ENCODE measurements at regions not wholly inside any gene's neighbourhood (a gene's known extent, or its start where the extent isn't known, plus 50 kb on each side); places are given as distances from the start of the nearest gene placed in this dataset.

- intact Hi-C loops (cut with micrococcal nuclease): no loop called here
- Histone ChIP-seq H3K27me3 (ENCODE audit: control insufficient read depth in 2 of 2, insufficient read depth in 2 of 2, low read length in 2 of 2) (no peaks in the 10 kb centered on the region), H3K9ac (ENCODE audit: insufficient read depth, low read length, poor library complexity, severe bottlenecking) (no peak overlapping the region), H3K4me1 (ENCODE audit: control insufficient read depth in 1 of 2, insufficient read depth in 2 of 2, low read length in 2 of 2) (no peaks in the 10 kb centered on the region), H2AFZ (ENCODE audit: insufficient read depth, low read depth, low read length, poor library complexity, severe bottlenecking) (no peak overlapping the region), H3K4me3 (replicated peaks in 1 of 3; ENCODE audit: low read depth in 2 of 3, low read length in 3 of 3) (no peak overlapping the region), H4K20me1 (ENCODE audit: insufficient read depth, low read length) (no peaks in the 10 kb centered on the region), H3K9me3 (replicated peaks in 1 of 2; ENCODE audit: control insufficient read depth in 1 of 2, insufficient read depth in 1 of 2, low read length in 2 of 2) (peaks cover 0 to 4% of the 10 kb centered on the region in 2 donors), H3K36me3 (replicated peaks in 1 of 2; ENCODE audit: control insufficient read depth in 1 of 2, insufficient read depth in 2 of 2, low read length in 2 of 2) (no peaks in the 10 kb centered on the region), H3K27ac (ENCODE audit: low read depth in 1 of 2, low read length in 2 of 2) (no peak overlapping the region), H3K4me2 (replicated peaks; ENCODE audit: extremely low read depth, low read length, poor library complexity, severe bottlenecking) (no peak overlapping the region), H3K79me2 (ENCODE audit: insufficient read depth, low read length) (no peaks in the 10 kb centered on the region)
- WGBS (ENCODE audit: insufficient coverage): 67% methylated on average over 1 of the region's 4 CpGs
- Mint-ChIP-seq H3K9me3 (peaks cover 0 to 5% (median 0%) of the 10 kb centered on the region in 7 donors), H3K27ac (peak overlapping the region in 1 of 7 donors; percentile 28), H3K4me1 (peaks cover 4% of the 10 kb centered on the region), H3K27me3 (ENCODE audit: low read depth in 3 of 3) (no peaks in the 10 kb centered on the region), H3K4me3 (no peak overlapping the region), H3K36me3 (no peaks in the 10 kb centered on the region)
- TF ChIP-seq, protein P1, sequence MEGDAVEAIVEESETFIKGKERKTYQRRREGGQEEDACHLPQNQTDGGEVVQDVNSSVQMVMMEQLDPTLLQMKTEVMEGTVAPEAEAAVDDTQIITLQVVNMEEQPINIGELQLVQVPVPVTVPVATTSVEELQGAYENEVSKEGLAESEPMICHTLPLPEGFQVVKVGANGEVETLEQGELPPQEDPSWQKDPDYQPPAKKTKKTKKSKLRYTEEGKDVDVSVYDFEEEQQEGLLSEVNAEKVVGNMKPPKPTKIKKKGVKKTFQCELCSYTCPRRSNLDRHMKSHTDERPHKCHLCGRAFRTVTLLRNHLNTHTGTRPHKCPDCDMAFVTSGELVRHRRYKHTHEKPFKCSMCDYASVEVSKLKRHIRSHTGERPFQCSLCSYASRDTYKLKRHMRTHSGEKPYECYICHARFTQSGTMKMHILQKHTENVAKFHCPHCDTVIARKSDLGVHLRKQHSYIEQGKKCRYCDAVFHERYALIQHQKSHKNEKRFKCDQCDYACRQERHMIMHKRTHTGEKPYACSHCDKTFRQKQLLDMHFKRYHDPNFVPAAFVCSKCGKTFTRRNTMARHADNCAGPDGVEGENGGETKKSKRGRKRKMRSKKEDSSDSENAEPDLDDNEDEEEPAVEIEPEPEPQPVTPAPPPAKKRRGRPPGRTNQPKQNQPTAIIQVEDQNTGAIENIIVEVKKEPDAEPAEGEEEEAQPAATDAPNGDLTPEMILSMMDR (IDR thresholded peaks at IDR 0.05): no peak
- no peak for DNase-seq
These were observed 153.3 kb upstream of the SLC44A1 start for GRCh38 chr9:105091004-105091640.

DNA sequence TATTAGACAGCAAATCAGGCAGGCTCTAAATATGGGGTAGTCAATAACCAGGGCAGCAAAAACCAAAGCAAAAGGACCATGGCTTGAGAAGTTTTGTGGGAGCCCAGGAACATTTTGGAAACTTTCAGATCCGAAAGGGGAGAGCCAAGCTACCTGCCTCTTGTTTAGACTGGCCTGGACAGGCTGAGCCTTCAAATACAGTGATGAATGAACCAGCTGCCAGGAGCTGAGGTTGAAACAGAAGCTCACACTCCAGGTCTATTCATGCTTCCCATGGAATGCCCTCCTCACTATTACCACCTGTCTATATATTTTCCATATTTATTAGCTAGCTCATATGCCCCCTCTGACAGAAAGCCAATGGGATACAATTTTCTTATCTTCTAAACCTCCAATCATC is 150.8 kb upstream of the SLC44A1 start:
- Mint-ChIP-seq H3K27ac (no peak overlapping the region), H3K9me3 (peaks cover 0 to 4% (median 2%) of the 10 kb centered on the region in 7 donors), H3K36me3 (no peaks in the 10 kb centered on the region), H3K4me3 (no peak overlapping the region), H3K27me3 (ENCODE audit: low read depth in 3 of 3) (no peaks in the 10 kb centered on the region), H3K4me1 (no peaks in the 10 kb centered on the region)
- Histone ChIP-seq H3K79me2 (ENCODE audit: insufficient read depth, low read length) (no peaks in the 10 kb centered on the region), H3K4me3 (replicated peaks in 1 of 3; ENCODE audit: low read depth in 2 of 3, low read length in 3 of 3) (no peak overlapping the region), H3K27me3 (ENCODE audit: control insufficient read depth in 2 of 2, insufficient read depth in 2 of 2, low read length in 2 of 2) (no peaks in the 10 kb centered on the region), H3K36me3 (replicated peaks in 1 of 2; ENCODE audit: control insufficient read depth in 1 of 2, insufficient read depth in 2 of 2, low read length in 2 of 2) (no peaks in the 10 kb centered on the region), H2AFZ (ENCODE audit: insufficient read depth, low read depth, low read length, poor library complexity, severe bottlenecking) (no peak overlapping the region), H3K9me3 (replicated peaks in 1 of 2; ENCODE audit: control insufficient read depth in 1 of 2, insufficient read depth in 1 of 2, low read length in 2 of 2) (peaks cover 0 to 4% of the 10 kb centered on the region in 2 donors), H3K27ac (ENCODE audit: low read depth in 1 of 2, low read length in 2 of 2) (no peak overlapping the region), H3K9ac (ENCODE audit: insufficient read depth, low read length, poor library complexity, severe bottlenecking) (no peak overlapping the region), H3K4me1 (ENCODE audit: control insufficient read depth in 1 of 2, insufficient read depth in 2 of 2, low read length in 2 of 2) (no peaks in the 10 kb centered on the region), H4K20me1 (ENCODE audit: insufficient read depth, low read length) (no peaks in the 10 kb centered on the region), H3K4me2 (replicated peaks; ENCODE audit: extremely low read depth, low read length, poor library complexity, severe bottlenecking) (no peak overlapping the region)
- intact Hi-C loops (cut with micrococcal nuclease): no loop called here
- WGBS (ENCODE audit: insufficient coverage): 100% methylated on average over 1 of the region's 1 CpG
- TF ChIP-seq, protein P1 (IDR thresholded peaks at IDR 0.05): no peak
- DNase-seq: no peak

All from CD14-positive monocyte (primary cell).